ENCODE measurements at regions not wholly inside any gene's neighbourhood (a gene's known extent, or its start where the extent isn't known, plus 50 kb on each side); places are given as distances from the start of the nearest gene placed in this dataset.

GRCh38 chr5:119991625-119992024 lies 362.3 kb downstream of the FAM170A start:
- H3K4me3 ChIP-seq (ENCODE audit: low read length): no peak overlapping the region
- DNase-seq (ENCODE audit: low read depth): no peak
- TF ChIP-seq CTCF (conservative IDR thresholded peaks at IDR 0.05; ENCODE audit: low read length): no peak

- H3K4me3 ChIP-seq (ENCODE audit: low read length): no peak overlapping the region
- no peak for TF ChIP-seq CTCF (conservative IDR thresholded peaks at IDR 0.05; ENCODE audit: low read length)
- DNase-seq (ENCODE audit: low read depth): peak; percentile 3
Measured at GRCh38 chr5:119996128-119996527, 366.8 kb downstream of the FAM170A start.

- H3K4me3 ChIP-seq (ENCODE audit: low read length): no peak overlapping the region
- no peak for TF ChIP-seq CTCF (conservative IDR thresholded peaks at IDR 0.05; ENCODE audit: low read length)
- no peak for DNase-seq (ENCODE audit: low read depth)
Measured at GRCh38 chr5:120007598-120007997, 378.2 kb downstream of the FAM170A start.

GRCh38 chr5:120012431-120012830 lies 383.1 kb downstream of the FAM170A start:
- no peak for DNase-seq (ENCODE audit: low read depth)
- no peak overlapping the region for H3K4me3 ChIP-seq (ENCODE audit: low read length)
- no peak for TF ChIP-seq CTCF (conservative IDR thresholded peaks at IDR 0.05; ENCODE audit: low read length)

- DNase-seq (ENCODE audit: low read depth): no peak
- TF ChIP-seq CTCF (conservative IDR thresholded peaks at IDR 0.05; ENCODE audit: low read length): no peak
- H3K4me3 ChIP-seq (ENCODE audit: low read length): no peak overlapping the region
Measured at GRCh38 chr5:120014535-120014934, 385.2 kb downstream of the FAM170A start.

- DNase-seq (ENCODE audit: low read depth): no peak
- no peak overlapping the region for H3K4me3 ChIP-seq (ENCODE audit: low read length)
- TF ChIP-seq CTCF (conservative IDR thresholded peaks at IDR 0.05; ENCODE audit: low read length): no peak
Measured at GRCh38 chr5:120016717-120017382, 387.5 kb downstream of the FAM170A start.

GRCh38 chr5:120017513-120017912 lies 388.2 kb downstream of the FAM170A start:
- peak; percentile 51 for DNase-seq (ENCODE audit: low read depth)
- H3K4me3 ChIP-seq (ENCODE audit: low read length): no peak overlapping the region
- TF ChIP-seq CTCF (conservative IDR thresholded peaks at IDR 0.05; ENCODE audit: low read length): no peak

All from AG10803 (cell line).